KMS-11 (cell line): ENCODE measurements at regions not wholly inside any gene's neighbourhood (a gene's known extent, or its start where the extent isn't known, plus 50 kb on each side); places are given as distances from the start of the nearest gene placed in this dataset.
"Not testable (repeated sequence)": the region's sequence is repeated elsewhere in the genome, so short reads cannot be mapped to it uniquely, and the experiment has no call there.

Experiments used
- H2AFZ ChIP-seq: fragments of 200-600 bp; sonication (generic); 2 replicates; pipeline ENCODE4 v1.6.1; 2016; ENCODE audit warnings: antibody characterized with exemption, mixed run types, low read depth
- H3K27ac ChIP-seq: fragments of 200-600 bp; sonication (generic); 2 replicates; pipeline ENCODE4 v1.6.1; 2016; ENCODE audit warnings: mild to moderate bottlenecking, mixed run types
- H3K27me3 ChIP-seq: fragments of 200-600 bp; sonication (generic); 2 replicates; pipeline ENCODE4 v1.6.1; 2017; ENCODE audit warnings: mild to moderate bottlenecking, low read depth, mixed run types, moderate library complexity; ENCODE audit not compliant: insufficient read depth
- H3K36me3 ChIP-seq: fragments of 200-600 bp; sonication (generic); 2 replicates; pipeline ENCODE4 v1.6.1; 2017; ENCODE audit warnings: mild to moderate bottlenecking, mixed run types; ENCODE audit not compliant: insufficient read depth
- H3K4me1 ChIP-seq: fragments of 200-600 bp; sonication (generic); 2 replicates; pipeline ENCODE4 v1.6.1; 2016; ENCODE audit warnings: mild to moderate bottlenecking, low read depth, mixed run types; ENCODE audit not compliant: poor library complexity, severe bottlenecking
- H3K4me2 ChIP-seq: fragments of 200-600 bp; sonication (generic); 2 replicates; pipeline ENCODE4 v1.7.0; 2016; ENCODE audit warnings: mild to moderate bottlenecking, mixed run types
- H3K4me3 ChIP-seq: fragments of 200-600 bp; sonication (generic); IDR thresholded peaks from 2 replicates; pipeline ENCODE4 v1.6.1; 2017; ENCODE audit warnings: low read depth, low read length, mixed read lengths; ENCODE audit not compliant: insufficient read depth
- H3K79me2 ChIP-seq: fragments of 200-600 bp; sonication (generic); 2 replicates; pipeline ENCODE4 v1.6.1; 2016; ENCODE audit warnings: low read depth, mixed run types; ENCODE audit not compliant: insufficient read depth
- H3K9ac ChIP-seq: fragments of 200-600 bp; sonication (generic); 2 replicates; pipeline ENCODE4 v1.6.1; 2016; ENCODE audit warnings: mild to moderate bottlenecking, mixed run types
- H4K20me1 ChIP-seq: fragments of 200-600 bp; sonication (generic); 2 replicates; pipeline ENCODE4 v1.6.1; 2016; ENCODE audit warnings: mild to moderate bottlenecking, mixed run types; ENCODE audit not compliant: insufficient read depth
- TF ChIP-seq, protein P1 (sequence below): fragments of 200-600 bp; sonication (generic); conservative IDR thresholded peaks from 2 replicates; pipeline ENCODE4 v1.6.1; 2017; ENCODE audit warnings: low read depth, mild to moderate bottlenecking, antibody characterized with exemption, low read length, moderate library complexity, mixed read lengths

DNA sequence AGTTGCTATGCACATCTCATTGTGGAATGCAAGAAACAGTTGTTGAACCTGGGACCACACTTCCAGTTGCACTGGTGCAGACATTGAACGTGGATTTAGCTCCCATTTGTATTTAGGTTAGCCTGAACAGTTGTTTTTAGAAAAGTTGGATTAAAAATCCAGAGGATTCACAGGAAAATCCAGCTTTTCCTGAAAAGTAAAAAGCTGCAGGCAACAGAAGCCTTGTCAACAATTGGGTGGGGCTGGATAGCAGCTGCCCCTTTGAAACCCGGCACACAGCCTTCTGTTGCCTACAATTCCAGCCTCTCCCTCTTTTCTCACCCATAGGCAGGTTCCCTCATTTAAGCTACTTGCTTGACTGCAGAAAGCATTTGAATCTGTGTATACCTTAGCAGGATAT is 165.3 kb upstream of the TBL1XR1 start:
- no peaks in the 10 kb centered on the region for H4K20me1 ChIP-seq
- no peak overlapping the region for H2AFZ ChIP-seq
- TF ChIP-seq, protein P1, sequence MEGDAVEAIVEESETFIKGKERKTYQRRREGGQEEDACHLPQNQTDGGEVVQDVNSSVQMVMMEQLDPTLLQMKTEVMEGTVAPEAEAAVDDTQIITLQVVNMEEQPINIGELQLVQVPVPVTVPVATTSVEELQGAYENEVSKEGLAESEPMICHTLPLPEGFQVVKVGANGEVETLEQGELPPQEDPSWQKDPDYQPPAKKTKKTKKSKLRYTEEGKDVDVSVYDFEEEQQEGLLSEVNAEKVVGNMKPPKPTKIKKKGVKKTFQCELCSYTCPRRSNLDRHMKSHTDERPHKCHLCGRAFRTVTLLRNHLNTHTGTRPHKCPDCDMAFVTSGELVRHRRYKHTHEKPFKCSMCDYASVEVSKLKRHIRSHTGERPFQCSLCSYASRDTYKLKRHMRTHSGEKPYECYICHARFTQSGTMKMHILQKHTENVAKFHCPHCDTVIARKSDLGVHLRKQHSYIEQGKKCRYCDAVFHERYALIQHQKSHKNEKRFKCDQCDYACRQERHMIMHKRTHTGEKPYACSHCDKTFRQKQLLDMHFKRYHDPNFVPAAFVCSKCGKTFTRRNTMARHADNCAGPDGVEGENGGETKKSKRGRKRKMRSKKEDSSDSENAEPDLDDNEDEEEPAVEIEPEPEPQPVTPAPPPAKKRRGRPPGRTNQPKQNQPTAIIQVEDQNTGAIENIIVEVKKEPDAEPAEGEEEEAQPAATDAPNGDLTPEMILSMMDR: no peak
- no peaks in the 10 kb centered on the region for H3K27me3 ChIP-seq
- H3K4me2 ChIP-seq: no peak overlapping the region
- peaks cover 30% of the 10 kb centered on the region for H3K4me1 ChIP-seq
- H3K36me3 ChIP-seq: no peaks in the 10 kb centered on the region
- no peak overlapping the region for H3K4me3 ChIP-seq
- H3K27ac ChIP-seq: 0 out of 2 replicates have a peak overlapping the region, but pooled peaks have one; percentile 11
- no peaks in the 10 kb centered on the region for H3K79me2 ChIP-seq
- no peak overlapping the region for H3K9ac ChIP-seq

DNA sequence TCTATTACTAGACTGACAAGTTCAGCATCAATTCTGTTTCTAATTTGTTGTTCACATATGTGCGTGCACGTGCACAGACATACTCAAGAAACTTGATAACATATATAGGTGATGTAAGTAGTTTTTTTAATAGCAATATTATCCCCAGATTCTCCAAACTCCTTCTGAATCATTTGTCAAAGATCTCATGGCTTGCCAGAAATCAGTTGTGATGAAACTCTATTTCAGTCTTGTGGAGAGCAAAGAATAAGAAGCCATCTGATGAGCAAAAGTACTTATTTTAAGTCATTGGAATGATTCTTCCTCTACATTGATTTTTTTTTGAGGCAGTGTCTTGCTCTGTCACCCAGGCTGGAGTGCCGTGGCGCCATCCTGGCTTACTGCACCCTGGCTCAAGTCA is 167.0 kb upstream of the TBL1XR1 start:
- Histone ChIP-seq H4K20me1 (no peaks in the 10 kb centered on the region), H3K4me1 (peaks cover 23% of the 10 kb centered on the region), H3K79me2 (no peaks in the 10 kb centered on the region), H3K9ac (no peak overlapping the region), H3K27ac (no peak overlapping the region), H3K4me2 (no peak overlapping the region), H3K4me3 (no peak overlapping the region), H2AFZ (no peak overlapping the region), H3K36me3 (no peaks in the 10 kb centered on the region), H3K27me3 (no peaks in the 10 kb centered on the region)
- TF ChIP-seq, protein P1: no peak

DNA sequence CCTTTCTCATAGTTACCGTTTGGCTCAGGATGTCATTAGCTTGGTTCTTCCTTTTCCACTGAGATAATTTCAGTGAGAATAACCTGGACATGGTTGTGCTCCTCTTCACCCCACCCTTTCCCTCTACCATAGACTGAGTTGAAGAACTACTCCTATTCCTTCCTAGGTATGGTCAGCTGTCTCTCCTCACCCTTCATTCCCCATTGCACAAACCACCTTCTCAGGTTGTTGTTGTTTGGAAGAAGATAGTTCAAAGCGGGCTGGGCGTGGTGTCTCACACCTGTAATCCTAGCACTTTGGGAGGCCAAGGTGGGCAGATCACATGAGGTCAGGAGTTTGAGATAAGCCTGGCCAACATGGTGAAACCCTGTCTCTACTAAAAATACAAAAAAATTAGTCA is 168.0 kb upstream of the TBL1XR1 start:
- H3K4me1 ChIP-seq: peaks cover 17% of the 10 kb centered on the region
- H2AFZ ChIP-seq, H3K4me3 ChIP-seq, H4K20me1 ChIP-seq, H3K27ac ChIP-seq, H3K4me2 ChIP-seq, H3K79me2 ChIP-seq, H3K9ac ChIP-seq, H3K36me3 ChIP-seq, H3K27me3 ChIP-seq: not testable (repeated sequence)

DNA sequence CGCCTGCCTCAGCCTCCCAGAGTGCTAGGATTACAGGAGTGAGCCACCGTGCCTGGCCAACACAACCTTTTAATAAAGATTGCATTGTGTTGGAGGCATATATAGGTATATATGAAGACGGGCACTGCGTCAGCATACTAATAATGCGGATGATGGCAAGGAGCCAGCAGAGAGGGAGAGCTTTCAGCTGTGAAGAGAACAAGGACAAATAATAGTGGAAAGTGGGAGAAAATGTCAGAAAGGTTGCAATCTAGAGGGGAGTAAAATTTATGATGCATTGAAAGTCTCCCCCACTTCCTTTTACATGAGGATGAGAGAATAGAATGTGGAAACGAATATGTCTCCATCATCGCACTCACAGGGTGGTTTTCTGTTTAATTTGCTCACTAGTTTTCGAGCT is 170.5 kb upstream of the TBL1XR1 start:
- TF ChIP-seq, protein P1: no peak
- H3K79me2 ChIP-seq: no peaks in the 10 kb centered on the region
- no peaks in the 10 kb centered on the region for H3K36me3 ChIP-seq

DNA sequence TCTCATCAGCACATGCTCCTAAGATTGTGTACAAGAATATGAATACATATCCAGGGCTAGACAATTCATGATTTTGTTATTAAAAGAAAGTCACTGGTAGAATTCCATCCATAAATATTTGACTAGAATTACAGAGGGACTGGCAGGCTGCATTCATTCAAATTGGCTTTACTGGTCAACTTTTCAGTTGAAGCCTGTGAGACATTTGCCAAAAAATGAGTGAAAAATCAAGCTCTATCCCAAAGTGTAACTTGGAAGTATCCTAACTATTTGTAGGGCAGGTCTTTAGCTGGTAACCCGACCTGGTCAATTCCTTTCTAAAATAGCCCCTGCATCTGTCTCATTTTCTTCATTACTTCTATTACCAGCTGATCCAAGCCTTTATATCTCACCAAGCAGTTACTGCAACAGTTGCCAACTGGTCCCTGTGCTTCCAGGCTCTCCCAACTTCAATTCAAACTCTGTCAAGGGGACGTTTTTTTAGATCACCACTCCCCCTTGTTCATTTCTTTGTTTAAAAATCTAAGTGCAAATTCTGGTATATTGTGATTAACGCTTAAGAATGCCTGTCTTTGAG is 173.1 kb upstream of the TBL1XR1 start:
- no peaks in the 10 kb centered on the region for H3K4me1 ChIP-seq
- no peak overlapping the region for H3K9ac ChIP-seq
- H3K4me2 ChIP-seq: no peak overlapping the region
- H3K36me3 ChIP-seq: no peaks in the 10 kb centered on the region
- no peak overlapping the region for H2AFZ ChIP-seq
- no peak overlapping the region for H3K27ac ChIP-seq
- H3K79me2 ChIP-seq: no peaks in the 10 kb centered on the region
- H3K4me3 ChIP-seq: no peak overlapping the region
- H4K20me1 ChIP-seq: no peaks in the 10 kb centered on the region
- no peaks in the 10 kb centered on the region for H3K27me3 ChIP-seq
- TF ChIP-seq, protein P1: no peak

More for the DNA sequence above, 170.5 kb upstream of the TBL1XR1 start:
- no peak overlapping the region for H3K27ac ChIP-seq
- H2AFZ ChIP-seq: no peak overlapping the region
- H3K4me1 ChIP-seq: no peaks in the 10 kb centered on the region
- no peak overlapping the region for H3K9ac ChIP-seq
- H3K27me3 ChIP-seq: no peaks in the 10 kb centered on the region
- H3K4me3 ChIP-seq: no peak overlapping the region
- H3K4me2 ChIP-seq: no peak overlapping the region
- H4K20me1 ChIP-seq: no peaks in the 10 kb centered on the region
